AG04450 (cell line): ENCODE measurements at regions not wholly inside any gene's neighbourhood (a gene's known extent, or its start where the extent isn't known, plus 50 kb on each side); places are given as distances from the start of the nearest gene placed in this dataset.

ENCODE experiments used
- CTCF ChIA-PET: fragments of 300-600, 350-600 bp; formaldehyde crosslinking; extraction: SDS; loops from one replicate; lab custom pipeline; 2022; ENCODE audit warnings: antibody characterized with exemption, inconsistent platforms; lab: Charles Lee
- POLR2A ChIA-PET: fragments of 350-600 bp; formaldehyde crosslinking; extraction: SDS; loops from one replicate; lab custom pipeline; 2021; ENCODE audit warnings: antibody characterized with exemption, inconsistent platforms; lab: Yijun Ruan, JAX
- DNase-seq: peaks from one replicate; pipeline ENCODE4 v3.0.0-alpha.2; 2011; ENCODE audit warnings: low read depth, low spot score
- H3K27ac ChIP-seq: one replicate; pipeline ENCODE4 v1.5.1; 2012; ENCODE audit warnings: low read depth, low read length, control low read depth
- H3K27me3 ChIP-seq: one replicate; pipeline ENCODE4 v1.6.0; 2012; ENCODE audit warnings: low read length; ENCODE audit not compliant: control insufficient read depth, insufficient read depth
- H3K4me3 ChIP-seq: 2 replicates; pipeline ENCODE4 v1.5.1; 2011; ENCODE audit warnings: mild to moderate bottlenecking, low read depth, low read length, control low read depth
- H3K9me3 ChIP-seq: 2 replicates; pipeline ENCODE4 v1.5.1; 2012; ENCODE audit warnings: low read length; ENCODE audit not compliant: control insufficient read depth, insufficient read depth
- CTCF ChIP-seq: IDR thresholded peaks from 2 replicates; pipeline ENCODE4 v1.5.1; 2011; ENCODE audit warnings: low read depth, low read length, control low read depth, inconsistent platforms

- no peak overlapping the region for H3K27ac ChIP-seq
- no peak for TF ChIP-seq CTCF
- no peak for DNase-seq
- no peaks in the 10 kb centered on the region for H3K27me3 ChIP-seq
- ChIA-PET POLR2A (no interaction called here), CTCF (no interaction called here)
- H3K4me3 ChIP-seq: no peak overlapping the region
- no peaks in the 10 kb centered on the region for H3K9me3 ChIP-seq
Observed at GRCh38 chr12:66896797-66897196, 217.9 kb upstream of the GRIP1 start.

- H3K9me3 ChIP-seq: no peaks in the 10 kb centered on the region
- TF ChIP-seq CTCF: no peak
- DNase-seq: no peak
- ChIA-PET POLR2A (no interaction called here), CTCF (no interaction called here)
- H3K4me3 ChIP-seq: no peak overlapping the region
- H3K27ac ChIP-seq: no peak overlapping the region
- H3K27me3 ChIP-seq: no peaks in the 10 kb centered on the region
Observed at GRCh38 chr12:66898700-66899469, 220.0 kb upstream of the GRIP1 start.

GRCh38 chr12:66899588-66899987 is 220.7 kb upstream of the GRIP1 start:
- no peak for DNase-seq
- ChIA-PET POLR2A (no interaction called here), CTCF (no interaction called here)
- Histone ChIP-seq H3K27me3 (no peaks in the 10 kb centered on the region), H3K27ac (no peak overlapping the region), H3K9me3 (no peaks in the 10 kb centered on the region), H3K4me3 (no peak overlapping the region)
- no peak for TF ChIP-seq CTCF

GRCh38 chr12:66900616-66901015 is 221.7 kb upstream of the GRIP1 start:
- Histone ChIP-seq H3K9me3 (no peaks in the 10 kb centered on the region), H3K27me3 (no peaks in the 10 kb centered on the region), H3K27ac (no peak overlapping the region), H3K4me3 (no peak overlapping the region)
- DNase-seq: no peak
- CTCF ChIA-PET: interaction anchor here (0.5 kb wide), 1 partner anchor 143 kb away, joined by 3 read pairs; no protein-coding TSS in a partner anchor
- no peak for TF ChIP-seq CTCF
- POLR2A ChIA-PET: no interaction called here

GRCh38 chr12:66901138-66901932 is 222.5 kb upstream of the GRIP1 start:
- no peak overlapping the region for H3K27ac ChIP-seq
- H3K27me3 ChIP-seq: no peaks in the 10 kb centered on the region
- ChIA-PET CTCF (no interaction called here), POLR2A (no interaction called here)
- H3K4me3 ChIP-seq: no peak overlapping the region
- H3K9me3 ChIP-seq: no peaks in the 10 kb centered on the region
- TF ChIP-seq CTCF: no peak
- no peak for DNase-seq
